Tibial nerve (tissue), 4 donors: ENCODE measurements at regions not wholly inside any gene's neighbourhood (a gene's known extent, or its start where the extent isn't known, plus 50 kb on each side); places are given as distances from the start of the nearest gene placed in this dataset.

Experiments used
- CTCF ChIP-seq, 5 experiments: fragments of 200-600 bp in 3 of 5; fragments of 450-650 bp in 2 of 5; sonication (generic) in 3 of 5; IDR thresholded peaks; one replicate each; pipeline ENCODE4 v1.5.1; 2016 to 2019; ENCODE audit warnings: antibody characterized with exemption in 5 of 5, mild to moderate bottlenecking in 3 of 5, moderate library complexity in 2 of 5
- EP300 ChIP-seq, 2 donors: sonication (generic); formaldehyde crosslinking; IDR thresholded peaks; one replicate each; pipeline ENCODE4 v1.6.1; 2017; ENCODE audit warnings: antibody characterized with exemption in 2 of 2, mild to moderate bottlenecking in 1 of 2
- POLR2A ChIP-seq, 2 donors: fragments of 450-650 bp; IDR thresholded peaks; one replicate each; pipeline ENCODE4 v1.6.1; 2017; ENCODE audit warnings: antibody characterized with exemption in 2 of 2, mild to moderate bottlenecking in 2 of 2, moderate library complexity in 2 of 2

- TF ChIP-seq EP300 (IDR thresholded peaks at IDR 0.05) (no peak), CTCF (IDR thresholded peaks at IDR 0.05) (no peak), POLR2A (IDR thresholded peaks at IDR 0.05) (no peak)
Measured at GRCh38 chr5:60060389-60060788, 166.9 kb upstream of the PDE4D start.
